ENCODE measurements at regions not wholly inside any gene's neighbourhood (a gene's known extent, or its start where the extent isn't known, plus 50 kb on each side); places are given as distances from the start of the nearest gene placed in this dataset.

- no peaks in the 10 kb centered on the region for H3K4me1 Mint-ChIP-seq
- H3K27ac Mint-ChIP-seq = no peak overlapping the region
- no peaks in the 10 kb centered on the region for H3K27me3 Mint-ChIP-seq
- H3K4me3 Mint-ChIP-seq = no peak overlapping the region
- no peak for DNase-seq
- CTCF ChIA-PET = interaction anchor here (0.6 kb wide), 1 partner anchor 18 kb away, joined by 4 read pairs; no protein-coding TSS in a partner anchor
- H3K9me3 Mint-ChIP-seq = peaks cover 9% of the 10 kb centered on the region
- POLR2A ChIA-PET = no interaction called here
- H3K36me3 Mint-ChIP-seq (ENCODE audit: low read depth) = no peaks in the 10 kb centered on the region
These were observed 205.3 kb downstream of the ZFP36L2 start for GRCh38 chr2:43020990-43021669.

DNA sequence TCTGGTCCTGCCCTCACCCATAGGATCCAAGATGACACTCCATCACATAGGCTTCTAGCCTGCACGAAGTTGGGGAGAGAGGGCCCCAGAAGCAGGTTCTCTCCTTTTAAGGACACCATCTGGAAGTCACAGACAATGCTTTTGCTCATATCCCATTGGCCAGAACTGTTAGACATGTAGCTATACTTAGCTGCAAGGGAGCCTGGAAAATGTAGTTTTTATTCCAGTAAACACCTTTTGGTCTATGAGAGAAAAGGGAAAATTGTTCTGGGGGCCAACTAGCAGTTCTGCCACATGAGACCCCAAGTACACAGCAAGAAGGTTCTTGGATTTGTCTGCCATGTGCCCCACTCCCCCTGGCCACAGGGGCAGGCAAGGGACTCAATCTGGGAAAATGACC, 206.1 kb downstream of the ZFP36L2 start:
- H3K36me3 Mint-ChIP-seq (ENCODE audit: low read depth) = no peaks in the 10 kb centered on the region
- DNase-seq = no peak
- H3K27me3 Mint-ChIP-seq = peaks cover 3% of the 10 kb centered on the region
- H3K9me3 Mint-ChIP-seq = peaks cover 9% of the 10 kb centered on the region
- ChIA-PET CTCF (interaction anchor here (0.6 kb wide), 1 partner anchor 19 kb away, joined by 4 read pairs; no protein-coding TSS in a partner anchor), POLR2A (no interaction called here)
- no peaks in the 10 kb centered on the region for H3K4me1 Mint-ChIP-seq
- no peak overlapping the region for H3K4me3 Mint-ChIP-seq
- no peak overlapping the region for H3K27ac Mint-ChIP-seq

GRCh38 chr2:43019536-43020183, 206.7 kb downstream of the ZFP36L2 start:
- H3K27me3 Mint-ChIP-seq = peaks cover 8% of the 10 kb centered on the region
- H3K4me3 Mint-ChIP-seq = no peak overlapping the region
- H3K4me1 Mint-ChIP-seq = no peaks in the 10 kb centered on the region
- CTCF ChIA-PET = no interaction called here
- no peaks in the 10 kb centered on the region for H3K36me3 Mint-ChIP-seq (ENCODE audit: low read depth)
- no peak for DNase-seq
- POLR2A ChIA-PET = no interaction called here
- H3K27ac Mint-ChIP-seq = no peak overlapping the region
- H3K9me3 Mint-ChIP-seq = peaks cover 9% of the 10 kb centered on the region

DNA sequence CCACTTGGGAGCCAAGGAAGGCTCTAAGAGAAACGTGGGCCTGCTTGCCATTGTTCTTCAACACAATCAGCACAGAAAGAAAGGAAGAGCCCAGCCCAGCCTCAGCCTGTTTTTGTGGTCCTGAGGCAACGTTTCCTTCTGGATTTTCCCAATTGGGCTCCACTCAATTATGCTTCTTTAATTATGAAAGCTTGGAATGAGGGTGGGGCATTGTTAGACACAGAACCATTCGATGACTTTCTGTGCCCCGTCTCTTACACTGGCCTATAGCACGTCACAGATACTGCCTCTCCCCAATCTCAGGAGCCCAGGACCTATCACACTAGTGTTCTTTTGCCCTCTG, 207.4 kb downstream of the ZFP36L2 start:
- CTCF ChIA-PET = no interaction called here
- Mint-ChIP-seq H3K4me1 (no peaks in the 10 kb centered on the region), H3K4me3 (no peak overlapping the region), H3K36me3 (ENCODE audit: low read depth) (no peaks in the 10 kb centered on the region), H3K27ac (no peak overlapping the region), H3K9me3 (peaks cover 9% of the 10 kb centered on the region), H3K27me3 (peaks cover 15% of the 10 kb centered on the region)
- no peak for DNase-seq
- POLR2A ChIA-PET = no interaction called here

DNA sequence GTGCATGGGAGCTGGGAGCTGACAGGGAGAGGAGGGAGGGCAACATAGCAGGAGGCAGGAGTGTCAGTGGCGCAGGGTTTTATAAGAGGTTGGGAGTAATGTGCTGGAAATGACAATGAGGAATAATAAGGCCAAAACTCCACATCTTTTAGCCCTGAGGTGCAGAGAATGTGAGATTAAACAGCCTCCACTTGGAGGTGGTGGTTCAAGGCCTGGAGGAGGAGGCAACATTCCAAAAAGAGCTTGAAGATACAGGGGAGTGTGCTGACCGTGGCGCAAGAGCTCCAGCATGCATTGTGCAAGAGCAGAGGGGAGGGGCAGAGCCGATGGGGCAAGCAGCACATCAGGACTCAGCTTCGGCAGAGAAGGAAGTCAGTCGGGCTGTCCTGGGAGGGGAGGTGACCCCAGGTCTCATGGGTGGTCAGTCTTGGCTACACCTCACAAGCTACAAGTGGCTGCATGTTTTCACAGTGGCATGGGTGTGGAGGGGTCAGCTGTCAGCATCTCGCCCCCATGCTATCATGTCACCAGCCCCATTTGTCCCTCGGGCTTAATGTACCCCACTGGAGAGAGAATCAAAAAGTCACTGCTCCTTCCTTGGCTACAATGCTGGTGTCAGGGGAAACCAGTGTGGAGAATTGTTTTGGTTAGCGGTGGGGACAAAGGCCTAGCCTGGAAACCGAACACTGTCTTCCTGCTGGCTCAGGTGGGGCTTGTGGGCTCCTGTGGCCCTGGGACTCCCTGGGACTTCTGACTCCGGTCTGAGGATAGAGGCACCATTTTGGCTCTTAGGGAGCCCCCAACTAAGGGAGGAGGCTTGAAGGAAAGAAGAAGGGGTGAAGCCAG, 208.0 kb downstream of the ZFP36L2 start:
- no peak for DNase-seq
- CTCF ChIA-PET = no interaction called here
- peaks cover 9% of the 10 kb centered on the region for H3K9me3 Mint-ChIP-seq

DNA sequence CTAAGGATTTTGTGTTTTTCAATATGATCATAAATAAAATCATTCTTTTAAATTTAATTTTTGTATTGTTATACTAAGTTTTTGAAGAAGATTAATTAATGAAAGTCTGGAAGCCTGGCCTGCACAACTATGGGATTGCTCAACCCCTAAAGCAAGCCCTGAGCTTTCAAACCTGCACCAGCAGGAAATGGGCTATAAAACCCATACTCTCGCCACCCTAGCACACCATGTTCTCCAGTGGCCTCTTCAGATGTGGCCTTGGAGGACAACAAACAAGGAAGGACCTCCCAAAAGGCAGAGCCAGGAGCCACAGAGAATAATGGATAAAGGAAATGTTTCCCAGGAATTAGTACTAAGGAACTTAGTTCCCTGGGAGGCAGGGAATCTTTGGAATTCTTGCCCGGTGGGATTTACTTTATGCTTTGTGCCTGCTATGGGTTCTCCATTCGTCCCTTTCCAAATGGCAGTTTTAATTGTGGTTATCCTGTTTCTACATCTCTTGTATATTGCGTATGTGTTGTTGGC, 212.5 kb downstream of the ZFP36L2 start:
- Mint-ChIP-seq H3K4me3 (no peak overlapping the region), H3K27me3 (peaks cover 20% of the 10 kb centered on the region), H3K27ac (no peak overlapping the region), H3K9me3 (no peaks in the 10 kb centered on the region), H3K36me3 (ENCODE audit: low read depth) (no peaks in the 10 kb centered on the region), H3K4me1 (peaks cover 1% of the 10 kb centered on the region)
- POLR2A ChIA-PET = no interaction called here
- no peak for DNase-seq
- CTCF ChIA-PET = no interaction called here

More for the DNA sequence above, 208.0 kb downstream of the ZFP36L2 start:
- Mint-ChIP-seq H3K4me3 (no peak overlapping the region), H3K36me3 (ENCODE audit: low read depth) (no peaks in the 10 kb centered on the region), H3K27me3 (peaks cover 17% of the 10 kb centered on the region), H3K4me1 (no peaks in the 10 kb centered on the region), H3K27ac (no peak overlapping the region)
- POLR2A ChIA-PET = no interaction called here

DNA sequence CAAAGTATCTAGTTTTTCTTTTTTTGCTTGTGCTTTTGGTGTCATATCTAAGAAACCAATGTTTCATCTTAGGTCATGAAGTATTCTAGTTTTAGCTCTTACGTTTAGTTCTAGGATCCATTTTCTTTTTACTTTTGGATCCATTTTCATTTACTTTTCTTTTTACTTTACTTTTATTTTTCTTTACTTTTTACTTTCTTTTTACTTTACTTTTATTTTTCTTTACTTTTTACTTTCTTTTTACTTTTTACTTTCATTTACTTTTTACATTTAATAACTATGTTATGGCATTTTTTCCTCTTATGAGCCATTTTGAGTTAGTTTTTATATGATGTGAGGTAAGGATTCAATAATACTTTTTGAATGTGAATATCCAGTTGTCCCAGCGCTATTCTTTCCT, 213.4 kb downstream of the ZFP36L2 start:
- Mint-ChIP-seq H3K9me3 (peaks cover 2% of the 10 kb centered on the region), H3K27ac (no peak overlapping the region), H3K4me1 (peaks cover 1% of the 10 kb centered on the region), H3K36me3 (ENCODE audit: low read depth) (peaks cover 3% of the 10 kb centered on the region), H3K4me3 (no peak overlapping the region), H3K27me3 (peaks cover 20% of the 10 kb centered on the region)
- DNase-seq = no peak
- ChIA-PET POLR2A (no interaction called here), CTCF (no interaction called here)

DNA sequence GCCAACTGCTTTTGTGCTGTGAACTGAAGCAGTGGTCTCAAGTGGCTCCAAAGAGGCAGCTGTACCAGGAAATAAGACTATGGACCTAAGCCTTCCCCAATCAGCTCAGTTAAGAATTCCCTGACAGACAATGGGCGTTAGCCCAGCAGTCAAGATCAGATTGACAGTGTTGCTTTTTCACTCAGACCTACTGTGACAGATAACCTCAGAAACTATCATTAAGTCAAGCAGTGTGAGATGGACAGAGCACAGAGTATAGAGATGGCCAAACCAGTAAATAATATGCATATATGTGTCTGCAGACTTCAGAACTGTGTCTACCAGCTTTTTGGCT, 215.3 kb downstream of the ZFP36L2 start:
- Mint-ChIP-seq H3K4me1 (peaks cover 1% of the 10 kb centered on the region), H3K27ac (no peak overlapping the region), H3K4me3 (no peak overlapping the region), H3K36me3 (ENCODE audit: low read depth) (peaks cover 3% of the 10 kb centered on the region), H3K27me3 (peaks cover 20% of the 10 kb centered on the region), H3K9me3 (peaks cover 2% of the 10 kb centered on the region)
- DNase-seq = no peak
- POLR2A ChIA-PET = no interaction called here
- CTCF ChIA-PET = no interaction called here

GRCh38 chr2:43010438-43011157, 215.8 kb downstream of the ZFP36L2 start:
- Mint-ChIP-seq H3K4me1 (peaks cover 1% of the 10 kb centered on the region), H3K27me3 (peaks cover 18% of the 10 kb centered on the region), H3K4me3 (no peak overlapping the region), H3K27ac (no peak overlapping the region), H3K36me3 (ENCODE audit: low read depth) (peaks cover 3% of the 10 kb centered on the region), H3K9me3 (peaks cover 2% of the 10 kb centered on the region)
- DNase-seq = no peak
- POLR2A ChIA-PET = no interaction called here
- CTCF ChIA-PET = no interaction called here

- Mint-ChIP-seq H3K27ac (no peak overlapping the region), H3K36me3 (ENCODE audit: low read depth) (peaks cover 3% of the 10 kb centered on the region), H3K4me3 (no peak overlapping the region), H3K27me3 (peaks cover 9% of the 10 kb centered on the region), H3K9me3 (peaks cover 2% of the 10 kb centered on the region), H3K4me1 (peaks cover 1% of the 10 kb centered on the region)
- DNase-seq = no peak
- CTCF ChIA-PET = no interaction called here
- POLR2A ChIA-PET = no interaction called here
These were observed 217.0 kb downstream of the ZFP36L2 start for GRCh38 chr2:43009448-43009847.

GRCh38 chr2:43008388-43008787, 216.0 kb upstream of the HAAO start:
- Mint-ChIP-seq H3K27ac (no peak overlapping the region), H3K27me3 (peaks cover 2% of the 10 kb centered on the region), H3K4me3 (no peak overlapping the region), H3K4me1 (peaks cover 1% of the 10 kb centered on the region), H3K36me3 (ENCODE audit: low read depth) (peaks cover 3% of the 10 kb centered on the region), H3K9me3 (peaks cover 2% of the 10 kb centered on the region)
- ChIA-PET POLR2A (no interaction called here), CTCF (no interaction called here)
- DNase-seq = no peak

GRCh38 chr2:43007901-43008300, 215.5 kb upstream of the HAAO start:
- CTCF ChIA-PET = no interaction called here

DNA sequence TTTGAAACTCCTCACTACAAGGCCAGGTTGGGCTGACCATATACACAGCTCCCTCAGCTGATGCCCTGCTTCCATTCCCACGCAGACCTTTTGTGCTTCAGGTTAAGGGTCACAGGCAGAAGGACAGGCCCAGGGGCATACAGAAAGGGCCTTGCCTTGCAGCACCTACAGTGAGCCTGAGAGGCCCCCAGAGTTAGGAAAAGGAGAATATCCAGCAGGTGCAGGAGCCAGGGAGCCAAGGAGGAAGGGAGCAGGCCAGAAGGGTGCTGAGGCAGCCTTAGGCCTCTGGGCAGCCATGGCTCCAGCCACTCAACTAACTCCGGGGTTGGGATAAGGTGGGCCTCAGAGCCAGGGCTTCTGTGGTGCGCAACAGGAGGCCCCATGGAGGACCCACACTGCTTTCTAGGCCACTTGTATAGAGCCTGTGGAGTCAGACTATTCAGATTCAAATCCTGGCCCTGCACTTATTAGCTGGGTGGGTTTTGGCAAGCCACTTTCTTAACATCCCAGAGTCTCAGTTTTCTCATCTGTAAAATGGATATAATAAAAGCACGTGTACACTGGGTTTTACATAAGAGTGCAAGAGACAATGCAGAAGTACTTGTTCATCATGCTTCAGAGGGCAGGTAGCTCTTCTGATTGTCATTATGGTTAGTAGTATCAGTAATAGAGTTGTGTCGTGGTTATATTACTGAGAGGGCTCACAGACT, 214.6 kb upstream of the HAAO start:
- no peak for DNase-seq
- ChIA-PET CTCF (no interaction called here), POLR2A (no interaction called here)
- H3K27ac Mint-ChIP-seq = no peak overlapping the region
- peaks cover 2% of the 10 kb centered on the region for H3K9me3 Mint-ChIP-seq
- peaks cover 3% of the 10 kb centered on the region for H3K36me3 Mint-ChIP-seq (ENCODE audit: low read depth)
- H3K27me3 Mint-ChIP-seq = no peaks in the 10 kb centered on the region
- H3K4me3 Mint-ChIP-seq = no peak overlapping the region
- peaks cover 1% of the 10 kb centered on the region for H3K4me1 Mint-ChIP-seq

More at GRCh38 chr2:43007901-43008300, 215.5 kb upstream of the HAAO start:
- no peak overlapping the region for H3K27ac Mint-ChIP-seq
- no peaks in the 10 kb centered on the region for H3K27me3 Mint-ChIP-seq
- DNase-seq = no peak
- H3K36me3 Mint-ChIP-seq (ENCODE audit: low read depth) = peaks cover 3% of the 10 kb centered on the region
- POLR2A ChIA-PET = no interaction called here
- H3K4me3 Mint-ChIP-seq = no peak overlapping the region
- peaks cover 1% of the 10 kb centered on the region for H3K4me1 Mint-ChIP-seq
- H3K9me3 Mint-ChIP-seq = peaks cover 2% of the 10 kb centered on the region

Data from activated CD4-positive, alpha-beta memory T cell treated with anti-CD3 and anti-CD28 coated beads, Interleukin-2, amount 10 ng/mL, durations not matched to agents 7 days and 5 days (primary cell).